Thoracic aorta (tissue), 2 donors: ENCODE measurements at regions not wholly inside any gene's neighbourhood (a gene's known extent, or its start where the extent isn't known, plus 50 kb on each side); places are given as distances from the start of the nearest gene placed in this dataset.

Experiments
- ATAC-seq: fragments of 150-250 bp; one replicate; pipeline ENCODE4 v1.8.0; 2017; ENCODE audit warnings: low read depth; ENCODE audit not compliant: insufficient number of reproducible peaks, low FRiP score
- DNase-seq: peaks from one replicate; pipeline ENCODE4 v3.0.0-alpha.2; 2020; ENCODE audit warnings: low spot score
- H3K27ac ChIP-seq, 2 donors: fragments of 200-600 bp; sonication (generic); 1 replicate in 1 of 2; 2 replicates in 1 of 2; pipeline ENCODE4 v1.5.1; 2016; ENCODE audit warnings: mild to moderate bottlenecking in 2 of 2, moderate library complexity in 2 of 2
- H3K27me3 ChIP-seq: fragments of 200-600 bp; sonication (generic); replicated peaks from 2 replicates; pipeline ENCODE4 v1.6.0; 2016; ENCODE audit warnings: mild to moderate bottlenecking; ENCODE audit not compliant: insufficient read depth
- H3K36me3 ChIP-seq: fragments of 200-600 bp; sonication (generic); one replicate; pipeline ENCODE4 v1.5.1; 2016
- H3K4me1 ChIP-seq, 2 donors: fragments of 200-600 bp; sonication (generic); 1 replicate in 1 of 2; 2 replicates in 1 of 2; pipeline versions ENCODE4 v1.5.1 to v1.6.0; 2016; ENCODE audit warnings: low read depth in 2 of 2, mild to moderate bottlenecking in 1 of 2; ENCODE audit not compliant: control insufficient read depth in 1 of 2
- H3K4me3 ChIP-seq: fragments of 200-600 bp; sonication (generic); 2 replicates; pipeline ENCODE4 v1.5.1; 2016; ENCODE audit warnings: mild to moderate bottlenecking
- H3K9me3 ChIP-seq: fragments of 200-600 bp; sonication (generic); 2 replicates; pipeline ENCODE4 v1.5.1; 2016
- TF ChIP-seq, protein P1 (sequence below): fragments of 200-600 bp; sonication (generic); IDR thresholded peaks from one replicate; pipeline ENCODE4 v1.5.1; 2019; ENCODE audit warnings: antibody characterized with exemption

DNA sequence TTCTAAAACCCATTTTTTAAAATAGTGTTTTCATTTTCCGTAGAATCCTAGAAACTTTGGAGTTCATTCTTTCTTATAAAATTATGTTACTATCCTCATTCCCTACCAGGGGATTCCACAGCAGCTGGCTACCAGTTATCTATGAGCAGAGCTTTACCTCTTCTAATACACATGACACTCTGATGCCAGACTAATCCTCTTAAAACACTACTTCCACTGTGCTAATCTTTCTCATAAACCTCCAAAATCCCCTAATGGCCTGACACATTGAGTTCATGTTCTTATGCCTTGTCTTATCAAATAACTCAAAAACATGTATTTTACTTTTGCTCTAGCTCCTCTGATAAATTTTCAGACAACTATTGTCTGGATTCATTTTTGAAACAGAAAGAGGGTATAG lies 633.6 kb upstream of the FTMT start:
- DNase-seq (no peak), ATAC-seq (no peak)
- Histone ChIP-seq H3K27me3 (no peaks in the 10 kb centered on the region), H3K4me3 (no peak overlapping the region), H3K9me3 (no peaks in the 10 kb centered on the region), H3K36me3 (no peaks in the 10 kb centered on the region), H3K27ac (no peak overlapping the region), H3K4me1 (no peaks in the 10 kb centered on the region)
- TF ChIP-seq, protein P1, sequence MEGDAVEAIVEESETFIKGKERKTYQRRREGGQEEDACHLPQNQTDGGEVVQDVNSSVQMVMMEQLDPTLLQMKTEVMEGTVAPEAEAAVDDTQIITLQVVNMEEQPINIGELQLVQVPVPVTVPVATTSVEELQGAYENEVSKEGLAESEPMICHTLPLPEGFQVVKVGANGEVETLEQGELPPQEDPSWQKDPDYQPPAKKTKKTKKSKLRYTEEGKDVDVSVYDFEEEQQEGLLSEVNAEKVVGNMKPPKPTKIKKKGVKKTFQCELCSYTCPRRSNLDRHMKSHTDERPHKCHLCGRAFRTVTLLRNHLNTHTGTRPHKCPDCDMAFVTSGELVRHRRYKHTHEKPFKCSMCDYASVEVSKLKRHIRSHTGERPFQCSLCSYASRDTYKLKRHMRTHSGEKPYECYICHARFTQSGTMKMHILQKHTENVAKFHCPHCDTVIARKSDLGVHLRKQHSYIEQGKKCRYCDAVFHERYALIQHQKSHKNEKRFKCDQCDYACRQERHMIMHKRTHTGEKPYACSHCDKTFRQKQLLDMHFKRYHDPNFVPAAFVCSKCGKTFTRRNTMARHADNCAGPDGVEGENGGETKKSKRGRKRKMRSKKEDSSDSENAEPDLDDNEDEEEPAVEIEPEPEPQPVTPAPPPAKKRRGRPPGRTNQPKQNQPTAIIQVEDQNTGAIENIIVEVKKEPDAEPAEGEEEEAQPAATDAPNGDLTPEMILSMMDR = no peak

DNA sequence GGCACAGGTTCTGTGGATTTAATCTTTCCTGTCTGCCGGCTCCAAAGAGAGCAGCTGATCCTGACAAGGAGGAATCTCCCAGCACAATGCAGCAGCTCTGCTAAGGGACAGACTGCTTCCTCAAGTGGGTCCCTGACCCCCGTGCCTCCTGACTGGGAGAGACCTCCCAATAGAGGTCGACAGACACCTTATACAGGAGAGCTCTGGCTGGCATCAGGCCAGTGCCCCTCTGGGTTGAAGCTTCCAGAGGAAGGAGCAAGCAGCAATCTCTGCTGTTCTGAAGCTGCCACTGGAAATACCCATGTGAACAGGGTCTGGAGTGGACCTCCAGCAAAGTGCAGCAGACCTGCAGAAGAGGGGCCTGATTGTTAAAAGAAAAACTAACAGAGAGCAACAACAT lies 630.2 kb upstream of the FTMT start:
- Histone ChIP-seq H3K27me3 (no peaks in the 10 kb centered on the region), H3K9me3 (no peaks in the 10 kb centered on the region), H3K36me3 (no peaks in the 10 kb centered on the region), H3K27ac (no peak overlapping the region), H3K4me1 (no peaks in the 10 kb centered on the region), H3K4me3 (no peak overlapping the region)
- TF ChIP-seq, protein P1 = no peak
- DNase-seq = no peak
- no peak for ATAC-seq

DNA sequence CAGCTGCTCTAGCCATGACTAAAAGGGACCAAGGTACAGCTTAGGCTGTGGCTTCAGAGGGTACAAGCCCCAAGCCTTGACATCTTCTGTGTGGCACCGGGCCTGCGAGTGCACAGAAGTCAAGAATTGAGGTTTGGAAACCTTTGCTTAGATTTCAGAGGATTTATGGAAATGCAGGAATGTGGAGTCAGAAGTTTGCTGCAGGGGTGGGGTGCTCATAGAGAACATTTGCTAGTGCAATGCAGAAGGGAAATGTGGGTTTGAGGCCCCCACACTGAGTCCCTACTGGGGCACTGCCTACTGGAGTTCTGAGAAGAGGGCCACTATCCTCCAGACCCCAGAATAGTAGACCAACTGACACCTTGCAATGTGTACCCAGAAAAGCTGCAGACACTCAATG lies 624.9 kb upstream of the FTMT start:
- Histone ChIP-seq H3K27me3 (no peaks in the 10 kb centered on the region), H3K4me1 (no peaks in the 10 kb centered on the region), H3K9me3 (no peaks in the 10 kb centered on the region), H3K36me3 (no peaks in the 10 kb centered on the region), H3K27ac (no peak overlapping the region), H3K4me3 (no peak overlapping the region)
- DNase-seq (no peak), ATAC-seq (no peak)
- TF ChIP-seq, protein P1 = no peak

DNA sequence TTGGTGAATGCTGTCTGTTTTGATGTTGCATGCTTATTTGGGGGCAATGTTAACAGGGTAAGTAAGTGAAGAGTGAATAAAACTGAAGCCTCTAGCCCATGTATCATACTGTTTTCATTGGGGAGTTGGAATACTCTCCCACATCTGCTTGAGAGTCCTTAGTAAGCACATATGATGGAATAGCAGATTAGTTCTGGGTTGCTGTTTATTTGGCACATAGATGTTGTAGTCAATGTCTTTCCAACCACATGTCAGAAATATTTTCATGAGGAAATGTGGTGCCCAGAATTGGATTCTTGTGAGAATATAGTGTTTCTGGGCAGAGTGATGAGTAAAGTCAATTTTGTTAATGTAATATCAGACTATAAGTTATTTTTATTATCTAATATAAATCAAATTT lies 611.7 kb upstream of the FTMT start:
- Histone ChIP-seq H3K9me3 (no peaks in the 10 kb centered on the region), H3K36me3 (no peaks in the 10 kb centered on the region), H3K27ac (no peak overlapping the region), H3K4me1 (no peaks in the 10 kb centered on the region), H3K4me3 (no peak overlapping the region), H3K27me3 (no peaks in the 10 kb centered on the region)
- TF ChIP-seq, protein P1 = no peak
- no peak for DNase-seq
- ATAC-seq = no peak

DNA sequence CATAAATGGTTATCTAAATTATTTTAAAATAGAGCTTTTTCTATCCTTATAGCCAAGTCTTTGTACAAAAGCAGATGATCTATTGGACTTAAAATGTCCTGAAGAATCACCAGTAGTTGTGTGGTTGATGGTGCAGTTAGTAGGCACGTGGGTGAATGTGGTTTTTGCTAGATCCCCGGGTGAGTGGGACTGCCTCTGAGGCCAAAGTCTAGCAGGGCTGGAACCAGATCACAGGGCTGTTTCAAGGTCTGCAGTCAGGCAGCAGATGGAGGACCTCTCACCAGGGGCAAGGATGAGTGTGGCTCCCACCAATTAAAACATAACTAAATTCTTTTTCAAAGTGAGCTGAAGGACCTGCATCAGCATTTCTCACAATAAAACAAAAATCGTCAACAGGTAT lies 604.7 kb upstream of the FTMT start:
- no peak for DNase-seq
- no peaks in the 10 kb centered on the region for H3K9me3 ChIP-seq
- no peak for ATAC-seq
- H3K4me3 ChIP-seq = no peak overlapping the region
- H3K27me3 ChIP-seq = no peaks in the 10 kb centered on the region
- no peaks in the 10 kb centered on the region for H3K36me3 ChIP-seq
- TF ChIP-seq, protein P1 = no peak
- no peaks in the 10 kb centered on the region for H3K4me1 ChIP-seq
- H3K27ac ChIP-seq = no peak overlapping the region
